HG02840 (cell line): ENCODE measurements at regions not wholly inside any gene's neighbourhood (a gene's known extent, or its start where the extent isn't known, plus 50 kb on each side); places are given as distances from the start of the nearest gene placed in this dataset.
"Not testable (repeated sequence)": the region's sequence is repeated elsewhere in the genome, so short reads cannot be mapped to it uniquely, and the experiment has no call there.

Experiments
- ATAC-seq: cut with Tn5 transposase; IDR thresholded peaks from one replicate; pipeline ENCODE4 v1.9.1; 2021; ENCODE audit warnings: mild to moderate bottlenecking, moderate library complexity, moderate number of reproducible peaks; ENCODE audit not compliant: unreplicated experiment, low FRiP score

- ATAC-seq: no peak
Observed at GRCh38 chr2:22360735-22361374, 1024.1 kb upstream of the KLHL29 start.

GRCh38 chr2:22361571-22361970 lies 1023.4 kb upstream of the KLHL29 start:
- ATAC-seq: no peak

- ATAC-seq: no peak
Observed at GRCh38 chr2:22375096-22375495, 1009.9 kb upstream of the KLHL29 start.

GRCh38 chr2:22377268-22377667 lies 1007.7 kb upstream of the KLHL29 start:
- ATAC-seq: no peak

- ATAC-seq: no peak
Observed at GRCh38 chr2:22382479-22383169, 1002.4 kb upstream of the KLHL29 start.

- ATAC-seq: no peak
Observed at GRCh38 chr2:22397847-22398246, 987.1 kb upstream of the KLHL29 start.

- no peak for ATAC-seq
Observed at GRCh38 chr2:22403748-22404147, 981.2 kb upstream of the KLHL29 start.

- no peak for ATAC-seq
Observed at GRCh38 chr2:22406625-22407024, 978.4 kb upstream of the KLHL29 start.

GRCh38 chr2:22420076-22420475 lies 964.9 kb upstream of the KLHL29 start:
- ATAC-seq: no peak

- no peak for ATAC-seq
Observed at GRCh38 chr2:22442051-22442450, 942.9 kb upstream of the KLHL29 start.

- no peak for ATAC-seq
Observed at GRCh38 chr2:22444281-22444680, 940.7 kb upstream of the KLHL29 start.

GRCh38 chr2:22449696-22450095 lies 935.3 kb upstream of the KLHL29 start:
- no peak for ATAC-seq

- ATAC-seq: no peak
Observed at GRCh38 chr2:22450831-22451230, 934.1 kb upstream of the KLHL29 start.

GRCh38 chr2:22454826-22455485 lies 930.0 kb upstream of the KLHL29 start:
- no peak for ATAC-seq

GRCh38 chr2:22458440-22458839 lies 926.5 kb upstream of the KLHL29 start:
- no peak for ATAC-seq

- ATAC-seq: not testable (repeated sequence)
Observed at GRCh38 chr2:22475103-22475502, 909.9 kb upstream of the KLHL29 start.

GRCh38 chr2:22478329-22478728 lies 906.6 kb upstream of the KLHL29 start:
- ATAC-seq: no peak

GRCh38 chr2:22481486-22482259 lies 903.3 kb upstream of the KLHL29 start:
- ATAC-seq: no peak

GRCh38 chr2:22483036-22483435 lies 901.9 kb upstream of the KLHL29 start:
- ATAC-seq: no peak

GRCh38 chr2:22485486-22485885 lies 899.5 kb upstream of the KLHL29 start:
- no peak for ATAC-seq

- ATAC-seq: no peak
Observed at GRCh38 chr2:22486343-22486742, 898.6 kb upstream of the KLHL29 start.
